ENCODE measurements at regions not wholly inside any gene's neighbourhood (a gene's known extent, or its start where the extent isn't known, plus 50 kb on each side); places are given as distances from the start of the nearest gene placed in this dataset.

DNA sequence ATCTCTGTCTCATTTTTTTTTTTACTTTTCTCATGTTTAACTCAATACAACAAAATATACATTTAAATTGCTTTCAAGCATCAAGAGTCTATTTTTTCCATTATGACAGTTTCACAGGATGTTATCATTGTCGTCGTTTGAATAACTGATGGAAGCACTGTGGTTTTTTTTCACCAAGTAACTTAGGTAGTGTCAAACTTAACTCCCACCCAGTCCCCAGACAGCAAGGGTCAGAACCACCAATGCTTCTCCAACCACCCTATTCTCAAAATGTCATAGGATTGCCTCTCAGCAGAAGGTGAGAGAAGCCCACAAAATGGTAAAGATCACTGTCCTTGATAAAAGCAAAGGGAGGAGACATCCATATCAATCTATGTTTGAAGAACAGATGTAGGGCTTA lies 339.4 kb downstream of the SFMBT2 start:
- no peaks in the 10 kb centered on the region for H3K4me1 ChIP-seq (ENCODE audit: insufficient read depth, low read length, severe bottlenecking)

GRCh38 chr10:7070950-7071349 lies 339.9 kb downstream of the SFMBT2 start:
- Histone ChIP-seq H3F3A (ENCODE audit: insufficient read depth, low read length) (no peaks in the 10 kb centered on the region), H3K36me3 (ENCODE audit: insufficient read depth, low read length) (no peaks in the 10 kb centered on the region), H3K27ac (ENCODE audit: low read depth, low read length, poor library complexity, severe bottlenecking) (no peak overlapping the region), H3K4me2 (ENCODE audit: low read length) (no peak overlapping the region), H3K9ac (ENCODE audit: low read length) (no peak overlapping the region), H3K9me3 (ENCODE audit: low read length) (no peaks in the 10 kb centered on the region), H3K79me2 (ENCODE audit: insufficient read depth, low read length) (no peaks in the 10 kb centered on the region), H3K4me3 (ENCODE audit: low read depth, low read length, poor library complexity, severe bottlenecking) (no peak overlapping the region), H2AFZ (ENCODE audit: low read length) (no peak overlapping the region), H3K4me1 (ENCODE audit: insufficient read depth, low read length, severe bottlenecking) (no peaks in the 10 kb centered on the region), H3K9me2 (ENCODE audit: low read depth, low read length) (no peaks in the 10 kb centered on the region), H4K20me1 (ENCODE audit: insufficient read depth, low read length) (no peaks in the 10 kb centered on the region), H3K27me3 (ENCODE audit: insufficient read depth, low read length) (no peaks in the 10 kb centered on the region; the same call in 1 of the 2 replicates)
- TF ChIP-seq, protein P1, sequence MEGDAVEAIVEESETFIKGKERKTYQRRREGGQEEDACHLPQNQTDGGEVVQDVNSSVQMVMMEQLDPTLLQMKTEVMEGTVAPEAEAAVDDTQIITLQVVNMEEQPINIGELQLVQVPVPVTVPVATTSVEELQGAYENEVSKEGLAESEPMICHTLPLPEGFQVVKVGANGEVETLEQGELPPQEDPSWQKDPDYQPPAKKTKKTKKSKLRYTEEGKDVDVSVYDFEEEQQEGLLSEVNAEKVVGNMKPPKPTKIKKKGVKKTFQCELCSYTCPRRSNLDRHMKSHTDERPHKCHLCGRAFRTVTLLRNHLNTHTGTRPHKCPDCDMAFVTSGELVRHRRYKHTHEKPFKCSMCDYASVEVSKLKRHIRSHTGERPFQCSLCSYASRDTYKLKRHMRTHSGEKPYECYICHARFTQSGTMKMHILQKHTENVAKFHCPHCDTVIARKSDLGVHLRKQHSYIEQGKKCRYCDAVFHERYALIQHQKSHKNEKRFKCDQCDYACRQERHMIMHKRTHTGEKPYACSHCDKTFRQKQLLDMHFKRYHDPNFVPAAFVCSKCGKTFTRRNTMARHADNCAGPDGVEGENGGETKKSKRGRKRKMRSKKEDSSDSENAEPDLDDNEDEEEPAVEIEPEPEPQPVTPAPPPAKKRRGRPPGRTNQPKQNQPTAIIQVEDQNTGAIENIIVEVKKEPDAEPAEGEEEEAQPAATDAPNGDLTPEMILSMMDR (IDR thresholded peaks at IDR 0.05; ENCODE audit: low read length), result no peak
- TF ChIP-seq EZH2 (IDR thresholded peaks at IDR 0.05; ENCODE audit: borderline replicate concordance, low read length), result no peak

More for the DNA sequence above, 339.4 kb downstream of the SFMBT2 start:
- H3K79me2 ChIP-seq (ENCODE audit: insufficient read depth, low read length), result no peaks in the 10 kb centered on the region
- H3K9me3 ChIP-seq (ENCODE audit: low read length), result no peaks in the 10 kb centered on the region
- H3K27me3 ChIP-seq (ENCODE audit: insufficient read depth, low read length), result no peaks in the 10 kb centered on the region; the same call in 1 of the 2 replicates
- H2AFZ ChIP-seq (ENCODE audit: low read length), result no peak overlapping the region
- H3K9ac ChIP-seq (ENCODE audit: low read length), result no peak overlapping the region
- no peak for TF ChIP-seq EZH2 (IDR thresholded peaks at IDR 0.05; ENCODE audit: borderline replicate concordance, low read length)
- no peaks in the 10 kb centered on the region for H3K9me2 ChIP-seq (ENCODE audit: low read depth, low read length)
- H3K4me3 ChIP-seq (ENCODE audit: low read depth, low read length, poor library complexity, severe bottlenecking), result no peak overlapping the region
- no peak overlapping the region for H3K27ac ChIP-seq (ENCODE audit: low read depth, low read length, poor library complexity, severe bottlenecking)
- no peaks in the 10 kb centered on the region for H3K36me3 ChIP-seq (ENCODE audit: insufficient read depth, low read length)
- no peaks in the 10 kb centered on the region for H4K20me1 ChIP-seq (ENCODE audit: insufficient read depth, low read length)
- H3F3A ChIP-seq (ENCODE audit: insufficient read depth, low read length), result no peaks in the 10 kb centered on the region
- H3K4me2 ChIP-seq (ENCODE audit: low read length), result no peak overlapping the region

GRCh38 chr10:7069706-7070105 lies 341.1 kb downstream of the SFMBT2 start:
- TF ChIP-seq, protein P1 (IDR thresholded peaks at IDR 0.05; ENCODE audit: low read length), result no peak
- TF ChIP-seq EZH2 (IDR thresholded peaks at IDR 0.05; ENCODE audit: borderline replicate concordance, low read length), result no peak
- Histone ChIP-seq H3K27ac (ENCODE audit: low read depth, low read length, poor library complexity, severe bottlenecking) (no peak overlapping the region), H3F3A (ENCODE audit: insufficient read depth, low read length) (no peaks in the 10 kb centered on the region), H3K4me1 (ENCODE audit: insufficient read depth, low read length, severe bottlenecking) (no peaks in the 10 kb centered on the region), H3K4me3 (ENCODE audit: low read depth, low read length, poor library complexity, severe bottlenecking) (no peak overlapping the region), H3K27me3 (ENCODE audit: insufficient read depth, low read length) (no peaks in the 10 kb centered on the region), H4K20me1 (ENCODE audit: insufficient read depth, low read length) (no peaks in the 10 kb centered on the region), H2AFZ (ENCODE audit: low read length) (no peak overlapping the region), H3K9me3 (ENCODE audit: low read length) (no peaks in the 10 kb centered on the region), H3K4me2 (ENCODE audit: low read length) (no peak overlapping the region), H3K9ac (ENCODE audit: low read length) (no peak overlapping the region), H3K9me2 (ENCODE audit: low read depth, low read length) (no peaks in the 10 kb centered on the region), H3K36me3 (ENCODE audit: insufficient read depth, low read length) (no peaks in the 10 kb centered on the region), H3K79me2 (ENCODE audit: insufficient read depth, low read length) (no peaks in the 10 kb centered on the region)

- H3K79me2 ChIP-seq (ENCODE audit: insufficient read depth, low read length), result no peaks in the 10 kb centered on the region
- no peak overlapping the region for H3K4me2 ChIP-seq (ENCODE audit: low read length)
- no peak overlapping the region for H2AFZ ChIP-seq (ENCODE audit: low read length)
- no peaks in the 10 kb centered on the region for H4K20me1 ChIP-seq (ENCODE audit: insufficient read depth, low read length)
- H3K4me3 ChIP-seq (ENCODE audit: low read depth, low read length, poor library complexity, severe bottlenecking), result no peak overlapping the region
- no peaks in the 10 kb centered on the region for H3K9me2 ChIP-seq (ENCODE audit: low read depth, low read length)
- H3F3A ChIP-seq (ENCODE audit: insufficient read depth, low read length), result no peaks in the 10 kb centered on the region
- H3K9me3 ChIP-seq (ENCODE audit: low read length), result no peaks in the 10 kb centered on the region
- no peaks in the 10 kb centered on the region for H3K4me1 ChIP-seq (ENCODE audit: insufficient read depth, low read length, severe bottlenecking)
- H3K36me3 ChIP-seq (ENCODE audit: insufficient read depth, low read length), result no peaks in the 10 kb centered on the region
- TF ChIP-seq, protein P1 (IDR thresholded peaks at IDR 0.05; ENCODE audit: low read length), result no peak
- H3K27me3 ChIP-seq (ENCODE audit: insufficient read depth, low read length), result no peaks in the 10 kb centered on the region
- no peak overlapping the region for H3K27ac ChIP-seq (ENCODE audit: low read depth, low read length, poor library complexity, severe bottlenecking)
- H3K9ac ChIP-seq (ENCODE audit: low read length), result no peak overlapping the region
Observed at GRCh38 chr10:7056216-7056615, 354.6 kb downstream of the SFMBT2 start.
